Activated CD4-positive, alpha-beta T cell treated with anti-CD3 and anti-CD28 coated beads for 1 hour (primary cell): ENCODE measurements at regions not wholly inside any gene's neighbourhood (a gene's known extent, or its start where the extent isn't known, plus 50 kb on each side); places are given as distances from the start of the nearest gene placed in this dataset.
"Not testable (repeated sequence)": the region's sequence is repeated elsewhere in the genome, so short reads cannot be mapped to it uniquely, and the experiment has no call there.

Source experiments
- DNase-seq: peaks from one replicate; pipeline ENCODE4 v3.0.0-alpha.2; 2020

DNA sequence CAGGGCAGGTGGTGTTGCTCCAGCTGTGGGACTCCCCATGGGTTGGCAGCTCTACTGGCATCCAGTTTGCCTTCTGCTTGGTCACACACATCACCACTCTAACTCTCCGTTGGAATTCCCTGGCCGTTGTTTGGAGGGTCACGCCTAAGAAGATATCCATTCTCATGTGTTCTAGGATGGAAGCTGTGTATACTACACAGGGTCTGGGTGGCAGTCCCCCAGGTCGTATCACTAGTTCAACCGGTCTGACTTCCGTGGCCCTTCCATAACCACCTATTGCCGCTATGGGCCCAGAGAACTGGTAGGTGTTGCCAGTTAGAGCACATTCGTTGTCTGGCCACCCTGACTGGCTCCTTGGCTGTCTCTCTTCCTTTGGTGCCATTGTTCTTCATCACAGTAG, 456.3 kb downstream of the TMEM121 start:
- DNase-seq, result no peak

DNA sequence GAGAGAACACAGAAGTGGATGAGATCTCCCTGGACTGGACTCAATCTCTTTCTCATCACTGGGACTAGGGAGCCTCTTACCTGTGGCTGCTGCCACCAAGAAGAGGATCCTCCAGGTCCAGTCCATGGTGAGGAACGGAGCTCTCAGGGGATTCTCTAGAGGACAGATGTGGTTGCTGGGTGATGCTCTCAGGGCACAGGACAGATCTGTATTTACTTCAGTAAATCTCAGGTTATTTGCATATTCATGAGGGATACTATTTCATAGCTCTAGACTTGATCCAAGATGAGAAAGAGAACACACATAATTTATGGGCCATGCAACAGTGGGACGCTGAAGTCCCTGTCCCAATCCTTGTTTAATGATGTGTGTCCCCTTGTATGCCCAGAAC, 460.5 kb downstream of the TMEM121 start:
- DNase-seq, result no peak

DNA sequence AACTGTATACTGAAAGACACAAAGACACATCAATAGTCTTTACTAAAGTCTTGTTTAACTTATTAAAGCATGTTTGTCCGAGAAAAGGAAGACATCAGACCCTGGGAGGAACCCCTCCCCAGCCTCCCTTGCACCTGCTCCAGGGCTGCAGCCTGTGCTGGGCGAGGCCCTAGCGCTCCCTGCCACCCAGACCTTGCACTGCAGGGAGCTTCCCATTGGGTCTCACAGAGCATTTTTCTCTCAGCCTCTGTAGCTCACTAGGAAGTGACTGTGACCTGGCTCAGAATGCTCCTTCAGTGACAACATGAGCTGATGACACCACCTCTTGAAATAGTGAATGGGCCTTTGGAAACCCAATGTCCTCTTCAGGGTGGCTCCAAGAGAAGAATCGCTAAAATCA, 461.2 kb downstream of the TMEM121 start:
- DNase-seq, result no peak

DNA sequence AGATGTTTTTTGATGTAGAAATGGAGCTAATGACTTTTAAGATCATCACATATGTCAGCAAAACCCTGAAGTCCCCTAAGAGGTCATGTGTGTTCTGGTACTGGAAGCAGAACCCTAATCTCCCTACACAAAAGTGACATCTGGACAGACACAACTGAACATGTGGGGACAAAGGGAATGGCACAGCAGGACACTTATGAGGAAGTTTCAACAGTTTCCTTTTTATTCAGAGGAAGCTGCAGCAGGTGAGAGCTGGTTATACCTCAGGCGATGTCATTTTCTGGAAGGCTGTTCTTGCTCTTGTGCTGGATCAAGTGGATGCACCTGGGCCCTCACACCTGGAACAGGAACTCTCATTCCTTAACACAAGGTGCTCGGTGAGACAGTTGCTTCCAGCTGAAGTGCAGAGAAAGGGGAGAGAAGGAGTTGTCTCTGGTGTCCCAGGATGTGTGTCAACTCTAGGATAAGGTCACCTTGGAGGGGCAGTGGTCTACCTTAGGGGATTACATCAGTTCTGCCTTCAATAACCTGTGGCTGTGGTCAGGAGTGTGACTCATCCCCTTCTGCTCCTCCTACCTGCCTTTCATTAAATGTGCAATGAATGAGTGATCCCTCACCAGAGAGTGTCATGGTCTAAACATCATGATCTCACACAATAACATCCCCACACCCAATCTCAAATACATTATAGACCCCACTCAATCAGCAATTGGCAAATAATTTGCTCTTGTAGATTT, 463.4 kb downstream of the TMEM121 start:
- DNase-seq, result no peak

DNA sequence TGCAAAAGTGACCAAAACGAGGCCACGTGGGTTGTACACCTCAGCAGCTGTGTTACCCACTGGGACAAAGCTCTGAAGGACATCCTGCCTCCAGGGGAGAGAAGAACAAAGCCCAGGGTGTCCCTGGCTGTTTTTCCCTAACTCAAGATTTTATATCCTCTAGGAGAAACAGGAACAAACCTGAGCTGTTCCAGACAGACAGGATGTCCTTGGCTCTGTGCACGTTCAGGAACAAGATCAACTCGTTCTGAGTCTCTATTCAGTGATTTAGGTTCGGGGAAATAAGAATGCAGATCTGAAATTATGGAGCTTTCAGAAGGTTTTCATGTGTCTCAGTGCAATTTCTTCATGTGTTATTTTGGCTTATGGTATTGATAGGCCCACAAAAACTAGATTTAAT, 465.3 kb downstream of the TMEM121 start:
- DNase-seq, result not testable (repeated sequence)

DNA sequence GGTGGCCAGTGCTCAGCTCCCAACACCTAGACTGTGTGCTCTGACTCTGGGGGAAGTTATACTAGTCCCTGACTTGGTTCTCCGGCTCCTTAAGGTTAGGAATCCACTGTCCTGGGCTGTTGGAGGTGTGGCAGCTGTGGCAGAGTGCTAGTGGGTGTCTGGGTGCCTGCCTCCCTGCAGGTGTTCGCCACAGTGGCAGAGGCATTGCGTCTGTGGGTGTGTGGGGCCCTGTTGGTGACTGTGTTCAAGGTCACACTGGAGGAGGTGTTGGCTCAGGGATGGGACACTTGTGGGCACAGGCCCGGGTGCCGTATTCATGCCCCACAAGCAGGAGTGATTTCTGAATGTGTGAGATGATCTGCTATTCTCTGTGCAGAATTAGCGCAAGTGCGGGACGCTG, 467.4 kb downstream of the TMEM121 start:
- DNase-seq, result no peak

DNA sequence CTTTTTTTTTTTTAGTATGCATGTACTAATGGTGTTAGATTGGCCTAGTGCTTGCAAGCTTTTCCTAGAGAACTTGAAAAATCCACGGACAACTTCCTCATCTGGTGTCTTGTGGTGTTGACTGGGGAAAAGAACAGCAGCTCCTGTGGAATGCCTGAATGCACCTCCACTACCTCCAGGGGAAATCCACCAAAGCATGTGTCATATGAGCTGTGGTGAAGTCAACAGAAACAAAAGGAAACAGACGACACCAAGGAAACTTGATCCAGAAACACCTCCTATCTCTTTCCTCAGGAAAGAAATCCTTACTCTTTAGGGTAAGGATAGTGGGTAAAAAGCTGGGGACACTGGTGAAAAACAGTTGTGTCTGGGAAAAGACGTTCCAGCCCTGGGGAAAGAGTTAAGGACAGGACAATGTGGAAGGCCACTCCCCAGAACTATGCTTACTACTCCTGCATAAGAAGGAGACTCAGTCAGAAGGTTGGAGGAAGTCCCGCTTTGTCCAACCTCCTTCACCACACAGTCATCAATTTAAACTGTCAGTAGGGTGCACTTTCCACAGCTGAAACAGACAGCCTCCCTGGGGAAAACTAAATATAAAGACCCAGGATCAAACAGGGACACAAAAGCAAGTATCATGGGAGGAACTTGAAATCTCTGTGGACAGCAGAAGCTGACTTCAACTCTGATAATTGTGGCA, 468.8 kb downstream of the TMEM121 start:
- not testable (repeated sequence) for DNase-seq

DNA sequence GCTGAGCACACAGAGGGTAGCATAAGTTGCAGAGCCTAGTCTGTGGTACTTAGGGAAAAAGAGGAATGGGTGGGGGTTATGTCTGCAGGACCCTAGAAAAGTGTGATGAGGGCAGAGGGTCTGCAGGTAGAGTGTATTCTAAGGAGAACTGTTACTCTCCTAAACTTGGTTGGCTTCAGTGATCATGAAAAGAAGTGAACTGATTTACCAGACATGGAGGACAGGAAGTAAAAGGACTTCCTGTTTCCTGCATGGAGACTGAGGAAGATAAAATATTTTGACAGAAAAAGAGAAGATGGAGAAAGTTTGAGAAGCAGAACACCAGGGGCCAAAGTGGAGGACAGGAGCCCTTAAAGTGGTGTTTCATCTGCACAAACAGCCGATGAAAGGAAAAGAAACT, 472.2 kb downstream of the TMEM121 start:
- not testable (repeated sequence) for DNase-seq

DNA sequence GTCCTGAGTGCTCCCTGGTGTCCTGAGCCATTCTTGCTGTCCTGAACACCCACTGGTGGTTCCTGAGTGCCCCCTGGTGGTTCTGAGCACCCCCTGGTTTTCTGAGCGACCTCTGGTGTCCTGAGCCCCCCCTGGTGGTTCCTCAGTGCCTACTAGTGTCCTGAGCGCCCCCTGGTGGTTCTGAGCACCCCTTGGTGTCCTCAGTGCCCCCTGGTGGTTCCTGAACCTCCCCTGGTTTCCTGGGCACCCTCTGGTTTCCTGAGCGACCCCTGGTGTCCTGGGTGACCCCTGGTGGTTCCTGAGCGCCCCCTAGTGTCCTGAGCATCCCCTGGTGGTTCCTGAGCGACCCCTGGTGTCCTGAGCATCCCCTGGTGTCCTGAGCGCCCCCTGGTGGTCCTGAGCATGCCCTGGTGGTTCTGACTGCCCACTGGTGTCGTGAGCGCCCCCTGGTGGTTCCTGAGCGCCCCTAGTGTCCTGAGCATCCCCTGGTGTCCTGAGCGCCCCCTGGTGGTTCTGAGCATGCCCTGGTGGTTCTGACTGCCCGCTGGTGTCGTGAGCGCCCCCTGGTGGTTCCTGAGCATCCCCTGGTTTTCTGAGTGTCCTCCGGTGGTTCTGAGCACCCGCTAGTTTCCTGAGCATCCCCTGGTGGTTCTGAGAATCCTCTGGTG, 473.1 kb downstream of the TMEM121 start:
- no peak for DNase-seq

DNA sequence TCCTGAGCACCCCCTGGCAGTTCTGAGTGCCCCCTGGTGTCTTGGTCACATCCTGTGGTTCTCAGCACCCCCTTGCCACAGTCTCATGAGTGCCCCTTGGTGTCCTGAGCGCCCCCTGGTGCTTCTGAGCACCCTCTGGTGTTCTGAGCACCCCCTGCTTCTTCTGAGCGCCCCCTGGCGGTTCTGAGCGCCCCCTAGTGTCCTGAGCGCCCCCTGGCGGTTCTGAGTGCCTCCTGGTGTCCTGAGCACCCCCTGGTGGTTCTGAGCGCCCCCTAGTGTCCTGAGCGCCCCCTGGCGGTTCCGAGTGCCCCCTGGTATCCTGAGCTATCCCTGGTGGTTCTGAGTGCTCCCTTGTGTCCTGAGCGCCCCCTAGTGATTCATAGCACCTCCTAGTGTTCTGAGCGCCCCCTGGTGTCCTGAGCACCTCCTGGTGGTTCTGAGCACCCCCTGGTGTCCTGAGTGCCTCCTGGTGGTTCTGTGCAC, 473.7 kb downstream of the TMEM121 start:
- DNase-seq, result not testable (repeated sequence)

DNA sequence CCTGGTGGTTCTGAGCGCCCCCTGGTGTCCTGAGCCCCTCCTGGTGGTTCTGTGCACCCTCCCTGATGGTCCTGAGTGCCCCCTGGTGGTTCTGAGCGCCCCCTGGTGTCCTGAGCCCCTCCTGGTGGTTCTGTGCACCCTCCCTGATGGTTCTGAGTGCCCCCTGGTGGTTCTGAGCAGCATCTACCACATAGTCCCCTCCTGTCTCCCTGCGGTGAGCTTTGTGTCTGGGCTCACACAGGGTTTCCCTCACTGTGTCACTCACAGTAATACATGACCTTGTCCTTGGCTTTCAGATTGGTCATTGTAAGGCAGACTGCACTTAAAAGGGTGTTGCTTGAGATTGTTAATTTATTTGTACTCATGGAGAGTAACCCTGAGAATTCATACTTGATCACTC, 474.9 kb downstream of the TMEM121 start:
- DNase-seq, result not testable (repeated sequence)

DNA sequence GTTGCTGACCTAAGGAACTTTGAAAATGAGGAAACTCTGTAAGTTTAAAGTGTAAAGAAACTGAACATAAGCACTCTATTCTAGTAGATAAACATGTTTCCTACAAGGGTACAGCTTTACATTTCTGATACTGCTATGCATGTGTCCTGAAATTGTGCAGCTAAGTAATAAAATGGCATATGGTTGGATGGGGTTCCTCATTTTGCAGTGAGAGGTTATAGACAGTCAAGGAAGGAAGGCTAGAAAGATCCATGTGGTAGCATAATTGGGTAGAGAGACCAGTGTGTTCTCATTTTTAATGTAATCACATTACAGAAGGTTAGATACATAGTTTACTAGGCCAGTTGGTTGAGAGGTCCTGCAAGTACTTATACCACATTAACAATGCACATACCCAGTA, 477.0 kb downstream of the TMEM121 start:
- no peak for DNase-seq

DNA sequence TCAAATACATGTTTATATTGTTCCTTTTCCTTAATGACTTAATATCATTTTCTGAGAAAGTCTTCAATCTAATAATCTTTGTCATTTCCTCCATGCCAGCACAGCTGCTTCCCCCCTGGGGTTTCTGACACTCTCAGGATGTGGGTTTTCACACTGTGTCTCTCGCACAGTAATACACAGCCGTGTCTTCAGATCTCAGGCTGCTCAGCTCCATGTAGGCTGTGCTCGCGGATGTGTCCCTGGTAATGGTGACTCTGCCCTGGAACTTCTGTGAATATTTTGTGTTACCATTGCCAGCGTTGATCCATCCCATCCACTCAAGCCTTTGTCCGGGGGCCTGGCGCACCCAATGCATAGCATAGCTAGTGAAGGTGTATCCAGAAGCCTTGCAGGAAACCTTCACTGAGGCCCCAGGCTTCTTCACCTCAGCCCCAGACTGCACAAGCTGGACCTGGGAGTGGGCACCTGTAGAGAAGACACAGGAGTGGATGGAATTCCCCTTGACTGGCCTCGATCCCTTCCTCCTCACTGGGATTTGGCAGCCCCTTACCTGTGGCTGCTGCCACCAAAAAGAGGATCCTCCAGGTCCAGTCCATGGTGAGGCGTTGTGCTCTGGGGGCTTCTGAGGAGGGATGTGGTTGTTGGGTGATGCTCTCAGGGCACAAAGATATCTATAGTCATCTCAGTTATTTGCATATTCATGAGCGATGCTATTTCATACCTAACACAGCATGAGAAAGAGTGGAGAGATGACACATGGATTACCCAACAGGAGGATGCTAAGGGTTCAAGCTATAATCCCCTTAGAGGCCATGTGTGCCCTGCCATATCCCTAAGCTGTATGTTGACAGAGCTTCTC, 478.8 kb downstream of the TMEM121 start:
- peak; percentile 53 for DNase-seq

DNA sequence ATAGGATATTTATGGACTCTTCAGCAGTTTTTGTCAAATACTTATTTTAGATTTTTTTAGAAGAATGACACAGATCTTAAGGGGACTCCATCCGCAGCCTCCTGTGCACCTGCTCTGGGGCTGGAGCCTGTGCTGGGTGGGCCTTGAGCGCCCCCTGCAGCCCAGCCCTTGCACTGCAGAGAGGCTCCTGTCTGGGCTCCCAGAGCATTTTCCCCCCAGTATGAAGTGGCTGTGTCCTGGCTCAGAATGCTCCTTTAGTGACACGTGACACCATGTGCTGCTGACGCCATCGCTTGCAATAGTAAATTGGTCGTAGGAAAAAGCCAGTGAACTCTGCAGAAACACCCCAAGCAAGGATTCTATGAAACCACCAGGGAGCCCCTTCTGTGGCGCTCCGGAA, 479.7 kb downstream of the TMEM121 start:
- DNase-seq, result peak; percentile 46

DNA sequence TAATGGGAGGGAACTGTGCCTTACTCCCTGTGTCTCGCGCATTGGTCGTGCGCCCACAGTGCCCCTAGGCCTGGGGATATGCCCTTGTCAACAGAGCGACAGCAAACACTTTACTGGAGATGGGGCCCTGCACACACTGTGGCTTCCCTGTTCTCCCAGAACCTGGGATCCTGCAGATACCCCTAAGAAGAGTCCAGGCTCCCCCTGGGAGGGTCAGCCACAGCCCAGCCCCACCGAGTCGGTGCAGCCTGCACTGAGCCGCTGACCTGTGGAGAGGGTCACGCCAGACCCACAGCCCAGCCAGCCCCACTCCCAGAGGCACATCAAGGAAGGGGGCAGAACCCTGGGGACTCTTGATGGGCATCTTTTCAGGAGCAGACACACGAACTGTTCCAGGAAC, 480.3 kb downstream of the TMEM121 start:
- DNase-seq, result not testable (repeated sequence)

DNA sequence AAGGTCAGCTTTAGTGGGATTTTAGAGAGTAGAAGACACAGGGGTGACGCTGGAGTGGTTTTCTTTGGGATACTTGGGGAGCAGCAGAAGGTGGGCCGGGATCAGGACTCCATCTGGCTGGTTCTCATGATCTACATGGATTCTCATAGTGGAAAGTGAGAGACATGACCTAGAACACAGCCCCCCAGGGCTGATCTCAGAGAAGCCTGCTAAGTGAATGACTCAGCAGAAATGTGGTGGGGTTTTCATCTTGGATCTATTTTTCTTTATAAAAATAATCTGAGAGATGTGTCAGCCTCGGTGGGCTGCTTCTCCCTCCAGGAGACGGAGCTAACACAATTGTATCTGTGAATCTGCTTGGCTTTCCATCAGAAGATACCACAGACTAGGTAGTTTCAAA, 484.4 kb downstream of the TMEM121 start:
- DNase-seq, result no peak

DNA sequence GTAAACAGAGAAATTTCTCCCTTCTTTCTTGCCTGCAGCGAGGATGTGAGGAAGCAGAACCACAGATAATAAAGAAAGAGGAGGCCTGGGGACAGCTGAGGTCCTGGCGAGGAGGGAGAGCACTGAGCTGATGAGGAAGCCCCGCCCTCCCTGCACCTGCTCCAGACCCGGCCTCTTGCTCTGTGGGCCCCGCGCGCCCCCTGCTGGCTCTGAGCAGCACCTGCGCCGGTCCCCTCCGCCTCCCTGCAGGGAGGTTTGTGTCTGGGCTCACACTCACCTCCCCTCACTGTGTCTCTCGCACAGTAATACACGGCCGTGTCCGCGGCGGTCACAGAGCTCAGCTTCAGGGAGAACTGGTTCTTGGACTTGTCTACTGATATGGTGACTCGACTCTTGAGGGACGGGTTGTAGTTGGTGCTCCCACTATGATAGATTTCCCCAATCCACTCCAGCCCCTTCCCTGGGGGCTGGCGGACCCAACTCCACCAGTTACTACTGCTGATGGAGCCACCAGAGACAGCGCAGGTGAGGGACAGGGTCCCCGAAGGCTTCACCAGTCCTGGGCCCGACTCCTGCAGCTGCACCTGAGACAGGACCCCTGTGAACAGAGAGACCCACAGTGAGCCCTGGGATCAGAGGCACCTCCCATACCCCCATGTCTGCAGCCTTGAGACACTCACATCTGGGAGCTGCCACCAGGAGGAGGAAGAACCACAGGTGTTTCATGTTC, 485.4 kb downstream of the TMEM121 start:
- peak; percentile 65 for DNase-seq

DNA sequence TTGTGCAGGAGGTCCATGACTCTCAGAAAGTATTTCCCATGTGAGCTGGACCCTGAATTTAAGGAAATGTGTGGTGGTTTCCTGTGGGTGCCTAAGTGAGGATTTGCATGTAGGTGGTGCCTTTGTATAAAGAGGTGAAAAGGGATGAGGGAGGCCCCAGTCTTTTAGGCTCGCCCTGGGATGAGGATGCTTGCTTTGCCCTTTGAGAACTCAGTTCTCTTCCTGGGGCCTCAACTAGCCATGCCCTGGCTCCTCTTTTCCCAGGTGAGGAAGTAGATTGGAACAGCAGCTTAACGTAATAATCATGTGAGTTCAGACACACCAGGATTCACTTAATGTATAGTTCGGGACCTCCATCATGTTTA, 486.0 kb downstream of the TMEM121 start:
- DNase-seq, result not testable (repeated sequence)

DNA sequence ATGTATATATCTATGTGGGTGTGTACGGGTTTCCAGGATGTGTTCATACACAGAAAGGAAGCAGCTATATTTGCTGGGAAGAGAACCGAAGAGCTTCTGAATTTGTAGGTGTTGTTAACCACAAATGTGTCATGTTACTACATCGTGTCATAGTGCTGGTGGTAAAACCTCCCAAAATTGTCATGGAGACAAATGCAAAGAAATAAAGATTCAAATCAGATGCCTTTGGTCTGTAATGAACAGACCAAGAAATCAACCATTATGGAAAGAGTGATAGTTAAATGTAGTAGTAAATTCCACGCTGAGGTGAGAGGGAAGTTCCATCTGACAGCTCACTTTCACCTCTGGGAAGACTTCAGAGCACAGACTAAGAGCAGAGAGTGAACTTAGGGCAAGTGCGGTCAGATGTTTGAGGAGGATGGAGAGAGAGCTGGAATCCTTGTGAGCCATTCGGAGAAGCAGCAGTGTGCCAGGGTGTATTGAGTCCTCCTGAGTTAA, 487.5 kb downstream of the TMEM121 start:
- DNase-seq, result no peak

DNA sequence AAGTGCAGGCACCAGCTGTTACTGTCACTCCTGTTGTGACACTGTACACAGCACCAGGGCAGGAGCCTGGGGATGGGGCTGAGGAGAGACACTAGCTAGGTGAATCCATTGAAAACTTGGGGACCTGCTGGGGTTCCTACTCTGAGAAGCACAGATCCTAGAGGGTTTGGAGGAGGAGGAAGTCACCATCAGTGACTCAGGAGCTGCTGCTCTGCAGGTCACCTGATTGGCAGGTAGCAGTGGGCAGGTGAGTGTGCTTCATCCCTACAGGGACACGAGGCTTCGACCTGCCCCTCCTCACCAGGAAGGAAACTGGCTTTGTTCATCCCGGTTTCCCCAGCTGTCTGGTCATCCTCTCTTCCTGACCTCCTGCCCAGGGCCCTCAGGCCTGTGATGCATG, 491.6 kb downstream of the TMEM121 start:
- not testable (repeated sequence) for DNase-seq

DNA sequence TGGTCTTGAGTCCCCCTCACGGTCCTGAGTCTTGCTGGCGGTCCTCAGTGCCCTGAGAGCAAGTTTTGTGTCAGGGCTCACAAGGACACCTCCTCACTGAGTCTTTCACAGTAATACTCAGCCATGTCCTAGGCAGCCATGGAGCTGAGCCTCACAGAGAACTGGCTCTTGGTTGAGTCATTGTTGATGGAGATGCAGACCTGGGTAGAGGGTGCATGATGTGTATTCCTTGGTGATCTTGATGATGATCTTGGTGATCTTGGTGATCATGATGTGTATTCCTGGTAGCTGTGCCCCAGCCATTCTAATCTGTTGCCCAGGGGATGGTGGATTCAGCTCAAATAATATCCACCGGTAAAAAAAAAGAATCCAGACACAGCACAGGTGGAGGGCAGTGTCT, 495.4 kb downstream of the TMEM121 start:
- no peak for DNase-seq

DNA sequence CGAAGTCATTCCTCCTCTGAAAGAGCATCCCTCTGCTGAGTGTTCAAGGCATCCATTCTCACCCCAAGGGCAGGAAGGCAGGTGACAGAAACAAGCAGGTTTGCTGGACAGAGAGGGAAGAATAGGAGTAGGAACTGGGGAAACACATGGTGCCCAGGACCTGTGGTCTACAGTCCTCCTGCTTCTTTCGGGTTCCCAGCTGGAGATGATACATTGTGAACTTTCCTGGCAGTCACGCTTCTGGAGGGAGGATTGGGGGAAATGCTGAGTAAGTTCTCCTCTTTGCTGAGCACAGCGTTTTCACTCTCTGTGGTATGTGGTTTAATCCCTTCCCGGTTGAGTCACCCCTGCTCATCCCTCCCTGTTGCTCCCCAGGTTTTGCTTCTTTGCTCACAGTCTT, 496.3 kb downstream of the TMEM121 start:
- DNase-seq, result not testable (repeated sequence)
